Body of pancreas (tissue), 4 donors: ENCODE measurements at regions not wholly inside any gene's neighbourhood (a gene's known extent, or its start where the extent isn't known, plus 50 kb on each side); places are given as distances from the start of the nearest gene placed in this dataset.
A peak's percentile ranks its signal among the peaks of the same experiment; 100 is the strongest.

Source experiments
- POLR2A ChIP-seq, 3 donors: fragments of 450-650 bp; IDR thresholded peaks; one replicate each; pipeline ENCODE4 v1.6.1; 2016; ENCODE audit warnings: antibody characterized with exemption in 3 of 3, mild to moderate bottlenecking in 2 of 3
- TF ChIP-seq, protein P1 (sequence below), 7 experiments: fragments of 450-650 bp in 4 of 7; fragments of 200-600 bp in 3 of 7; sonication (generic) in 3 of 7; IDR thresholded peaks; one replicate each; pipeline ENCODE4 v1.5.1; 2016 to 2019; ENCODE audit warnings: antibody characterized with exemption in 7 of 7

- TF ChIP-seq, protein P1, sequence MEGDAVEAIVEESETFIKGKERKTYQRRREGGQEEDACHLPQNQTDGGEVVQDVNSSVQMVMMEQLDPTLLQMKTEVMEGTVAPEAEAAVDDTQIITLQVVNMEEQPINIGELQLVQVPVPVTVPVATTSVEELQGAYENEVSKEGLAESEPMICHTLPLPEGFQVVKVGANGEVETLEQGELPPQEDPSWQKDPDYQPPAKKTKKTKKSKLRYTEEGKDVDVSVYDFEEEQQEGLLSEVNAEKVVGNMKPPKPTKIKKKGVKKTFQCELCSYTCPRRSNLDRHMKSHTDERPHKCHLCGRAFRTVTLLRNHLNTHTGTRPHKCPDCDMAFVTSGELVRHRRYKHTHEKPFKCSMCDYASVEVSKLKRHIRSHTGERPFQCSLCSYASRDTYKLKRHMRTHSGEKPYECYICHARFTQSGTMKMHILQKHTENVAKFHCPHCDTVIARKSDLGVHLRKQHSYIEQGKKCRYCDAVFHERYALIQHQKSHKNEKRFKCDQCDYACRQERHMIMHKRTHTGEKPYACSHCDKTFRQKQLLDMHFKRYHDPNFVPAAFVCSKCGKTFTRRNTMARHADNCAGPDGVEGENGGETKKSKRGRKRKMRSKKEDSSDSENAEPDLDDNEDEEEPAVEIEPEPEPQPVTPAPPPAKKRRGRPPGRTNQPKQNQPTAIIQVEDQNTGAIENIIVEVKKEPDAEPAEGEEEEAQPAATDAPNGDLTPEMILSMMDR (IDR thresholded peaks at IDR 0.05), result peak in 4 of 7 experiments; percentile 18 to 30 (median 26)
- no peak for TF ChIP-seq POLR2A (IDR thresholded peaks at IDR 0.05)
Observed at GRCh38 chr11:32231909-32232493, 141.1 kb downstream of the RCN1 start.
